HG02885 (cell line): ENCODE measurements at regions not wholly inside any gene's neighbourhood (a gene's known extent, or its start where the extent isn't known, plus 50 kb on each side); places are given as distances from the start of the nearest gene placed in this dataset.

Experiments used
- ATAC-seq: cut with Tn5 transposase; IDR thresholded peaks from one replicate; pipeline ENCODE4 v1.9.1; 2021; ENCODE audit warnings: mild to moderate bottlenecking; ENCODE audit not compliant: unreplicated experiment, poor library complexity

GRCh38 chr16:66315210-66315825, 51.2 kb upstream of the CDH5 start:
- ATAC-seq, result peak; percentile 97

GRCh38 chr16:66311306-66311705, 55.2 kb upstream of the CDH5 start:
- no peak for ATAC-seq

- ATAC-seq, result no peak
Observed at GRCh38 chr16:66309215-66309807, 57.2 kb upstream of the CDH5 start.

- no peak for ATAC-seq
Observed at GRCh38 chr16:66308096-66308495, 58.4 kb upstream of the CDH5 start.

GRCh38 chr16:66306366-66307150, 59.9 kb upstream of the CDH5 start:
- no peak for ATAC-seq

GRCh38 chr16:66304961-66305360, 61.5 kb upstream of the CDH5 start:
- ATAC-seq, result no peak

GRCh38 chr16:66304151-66304550, 62.3 kb upstream of the CDH5 start:
- no peak for ATAC-seq

GRCh38 chr16:66300501-66300900, 66.0 kb upstream of the CDH5 start:
- ATAC-seq, result no peak

GRCh38 chr16:66300037-66300436, 66.5 kb upstream of the CDH5 start:
- no peak for ATAC-seq

GRCh38 chr16:66299349-66299748, 67.1 kb upstream of the CDH5 start:
- no peak for ATAC-seq

GRCh38 chr16:66298571-66299120, 67.8 kb upstream of the CDH5 start:
- ATAC-seq, result no peak

GRCh38 chr16:66298006-66298405, 68.5 kb upstream of the CDH5 start:
- ATAC-seq, result no peak

- ATAC-seq, result no peak
Observed at GRCh38 chr16:66296591-66296990, 69.9 kb upstream of the CDH5 start.

GRCh38 chr16:66295761-66296546, 70.5 kb upstream of the CDH5 start:
- no peak for ATAC-seq

GRCh38 chr16:66295213-66295612, 71.3 kb upstream of the CDH5 start:
- ATAC-seq, result no peak

GRCh38 chr16:66294507-66294906, 72.0 kb upstream of the CDH5 start:
- ATAC-seq, result no peak

GRCh38 chr16:66293932-66294331, 72.6 kb upstream of the CDH5 start:
- ATAC-seq, result no peak

- ATAC-seq, result no peak
Observed at GRCh38 chr16:66293207-66293735, 73.2 kb upstream of the CDH5 start.

GRCh38 chr16:66292241-66292935, 74.1 kb upstream of the CDH5 start:
- no peak for ATAC-seq

- ATAC-seq, result no peak
Observed at GRCh38 chr16:66291833-66292232, 74.7 kb upstream of the CDH5 start.
